Endodermal cell (in vitro differentiated cells): ENCODE measurements at regions not wholly inside any gene's neighbourhood (a gene's known extent, or its start where the extent isn't known, plus 50 kb on each side); places are given as distances from the start of the nearest gene placed in this dataset.

Experiments used
- DNase-seq: peaks from one replicate; pipeline ENCODE4 v3.0.0-alpha.2; 2017
- H3K27ac ChIP-seq: 2 replicates; pipeline ENCODE4 v1.5.1; 2013; ENCODE audit warnings: mild to moderate bottlenecking, low read depth, low read length, moderate library complexity
- H3K27me3 ChIP-seq: 2 replicates; pipeline ENCODE4 v1.6.1; 2013; ENCODE audit warnings: mild to moderate bottlenecking, low read length, moderate library complexity; ENCODE audit not compliant: insufficient read depth, control insufficient read depth, poor library complexity, severe bottlenecking
- H3K36me3 ChIP-seq: 2 replicates; pipeline ENCODE4 v1.7.0; 2013; ENCODE audit warnings: mild to moderate bottlenecking, low read length, moderate library complexity; ENCODE audit not compliant: control insufficient read depth, insufficient read depth
- H3K4me1 ChIP-seq: one replicate; pipeline ENCODE4 v1.7.0; 2013; ENCODE audit warnings: low read length; ENCODE audit not compliant: control insufficient read depth, insufficient read depth
- H3K4me3 ChIP-seq: 2 replicates; pipeline ENCODE4 v1.5.1; 2013; ENCODE audit warnings: mild to moderate bottlenecking, low read length, moderate library complexity
- H3K9ac ChIP-seq: 2 replicates; pipeline ENCODE4 v1.6.1; 2013; ENCODE audit warnings: mild to moderate bottlenecking, low read length, moderate library complexity; ENCODE audit not compliant: poor library complexity, severe bottlenecking; ENCODE audit errors: extremely low read depth
- H3K9me3 ChIP-seq: 2 replicates; pipeline ENCODE4 v1.6.1; 2013; ENCODE audit warnings: mild to moderate bottlenecking, low read length, moderate library complexity; ENCODE audit not compliant: control insufficient read depth
- H3K27ac Mint-ChIP-seq: 2 replicates; pipeline ENCODE4 v1.8.0; 2020; ENCODE audit warnings: mixed read lengths
- H3K27me3 Mint-ChIP-seq: 2 replicates; pipeline ENCODE4 v1.8.0; 2021; ENCODE audit warnings: mild to moderate bottlenecking, mixed read lengths; ENCODE audit not compliant: insufficient read depth
- H3K36me3 Mint-ChIP-seq: 2 replicates; pipeline ENCODE4 v1.8.0; 2020; ENCODE audit warnings: low read depth, mixed read lengths
- H3K4me1 Mint-ChIP-seq: 2 replicates; pipeline ENCODE4 v1.8.0; 2020; ENCODE audit warnings: mixed read lengths
- H3K4me3 Mint-ChIP-seq: 2 replicates; pipeline ENCODE4 v1.8.0; 2020; ENCODE audit warnings: mild to moderate bottlenecking, moderate library complexity, mixed read lengths
- H3K9me3 Mint-ChIP-seq: 2 replicates; pipeline ENCODE4 v1.8.0; 2020; ENCODE audit warnings: mild to moderate bottlenecking, mixed read lengths
- CTCF ChIP-seq: fragments of 200-600 bp; sonication (generic); conservative IDR thresholded peaks from 2 replicates; pipeline ENCODE4 v1.5.0; 2021; ENCODE audit warnings: antibody characterized with exemption, mild to moderate bottlenecking
- WGBS, 2 experiments: methylation state at CpG; one replicate each; pipeline versions ENCODE4 v1.1.5 to v1.1.7; 2013; ENCODE audit warnings: missing lambda C conversion rate in 2 of 2, mixed read lengths in 1 of 2; ENCODE audit not compliant: insufficient coverage in 1 of 2, insufficient read length in 1 of 2; 5-methylcytosine and 5-hydroxymethylcytosine counted together

DNA sequence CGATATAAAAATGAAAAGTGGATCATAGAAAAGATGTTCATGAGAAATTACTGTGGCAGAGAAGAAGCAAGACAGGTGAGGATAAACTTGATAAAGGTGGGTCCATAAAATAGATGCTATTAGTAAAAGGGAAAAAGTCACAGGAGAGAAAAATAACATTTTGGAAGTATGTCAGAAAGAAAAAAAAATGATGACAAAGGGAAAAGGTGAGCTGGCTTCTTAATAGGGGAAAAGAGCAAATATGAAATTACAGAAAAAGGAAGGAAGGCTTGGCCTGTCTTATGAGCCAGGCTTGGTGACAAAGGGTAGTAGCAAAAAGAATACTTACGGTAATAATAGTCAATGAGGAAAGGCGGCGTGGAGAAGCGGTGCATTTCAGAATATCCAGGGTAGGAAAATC, 386.1 kb downstream of the RWDD3 start:
- H3K27me3 Mint-ChIP-seq = no peaks in the 10 kb centered on the region
- no peak overlapping the region for H3K4me3 Mint-ChIP-seq
- no peaks in the 10 kb centered on the region for H3K36me3 ChIP-seq
- H3K9me3 ChIP-seq = no peaks in the 10 kb centered on the region
- no peak overlapping the region for H3K27ac ChIP-seq
- H3K27me3 ChIP-seq = no peaks in the 10 kb centered on the region
- no peaks in the 10 kb centered on the region for H3K36me3 Mint-ChIP-seq
- no peak for TF ChIP-seq CTCF
- H3K4me3 ChIP-seq = no peak overlapping the region
- H3K9ac ChIP-seq = no peak overlapping the region
- DNase-seq = no peak
- WGBS, 2 experiments = 96 to 98% methylated on average over 5 of the region's 5 CpGs
- no peaks in the 10 kb centered on the region for H3K4me1 ChIP-seq
- no peak overlapping the region for H3K27ac Mint-ChIP-seq
- no peaks in the 10 kb centered on the region for H3K9me3 Mint-ChIP-seq
- H3K4me1 Mint-ChIP-seq = no peaks in the 10 kb centered on the region

- no peaks in the 10 kb centered on the region for H3K4me1 ChIP-seq
- no peaks in the 10 kb centered on the region for H3K9me3 ChIP-seq
- Mint-ChIP-seq H3K27ac (no peak overlapping the region), H3K9me3 (no peaks in the 10 kb centered on the region), H3K4me3 (no peak overlapping the region), H3K36me3 (no peaks in the 10 kb centered on the region), H3K4me1 (peaks cover 7% of the 10 kb centered on the region), H3K27me3 (no peaks in the 10 kb centered on the region)
- no peak overlapping the region for H3K4me3 ChIP-seq
- no peak for TF ChIP-seq CTCF
- DNase-seq = no peak
- no peak overlapping the region for H3K27ac ChIP-seq
- H3K9ac ChIP-seq = no peak overlapping the region
- 68 to 72% methylated on average over 3 to 5 of the region's 5 CpGs for WGBS, 2 experiments
- no peaks in the 10 kb centered on the region for H3K36me3 ChIP-seq
- no peaks in the 10 kb centered on the region for H3K27me3 ChIP-seq
These were observed 388.6 kb downstream of the RWDD3 start for GRCh38 chr1:95622609-95623008.

- Histone ChIP-seq H3K36me3 (no peaks in the 10 kb centered on the region), H3K27me3 (no peaks in the 10 kb centered on the region), H3K9ac (no peak overlapping the region), H3K4me1 (no peaks in the 10 kb centered on the region), H3K27ac (no peak overlapping the region), H3K4me3 (no peak overlapping the region), H3K9me3 (peaks cover 8% of the 10 kb centered on the region)
- TF ChIP-seq CTCF = no peak
- WGBS, 2 experiments = 86 to 96% methylated on average over 1 of the region's 1 CpG
- no peaks in the 10 kb centered on the region for H3K36me3 Mint-ChIP-seq
- no peak for DNase-seq
- H3K4me1 Mint-ChIP-seq = peaks cover 8% of the 10 kb centered on the region
- H3K27ac Mint-ChIP-seq = no peak overlapping the region
- peaks cover 1% of the 10 kb centered on the region for H3K9me3 Mint-ChIP-seq
- H3K27me3 Mint-ChIP-seq = no peaks in the 10 kb centered on the region
- no peak overlapping the region for H3K4me3 Mint-ChIP-seq
These were observed 391.2 kb downstream of the RWDD3 start for GRCh38 chr1:95625224-95625623.
